B cell (primary cell): ENCODE measurements at regions not wholly inside any gene's neighbourhood (a gene's known extent, or its start where the extent isn't known, plus 50 kb on each side); places are given as distances from the start of the nearest gene placed in this dataset.

Source experiments
- EZH2 ChIP-seq: IDR thresholded peaks from 2 replicates; pipeline ENCODE4 v1.6.1; 2012; ENCODE audit warnings: borderline replicate concordance, low read depth, mild to moderate bottlenecking, moderate library complexity, low read length; ENCODE audit not compliant: insufficient read depth, poor library complexity, severe bottlenecking
- TF ChIP-seq, protein P1 (sequence below): fragments of 200-600 bp; IDR thresholded peaks from one replicate; pipeline ENCODE4 v1.8.0; 2022; ENCODE audit warnings: antibody characterized with exemption, mild to moderate bottlenecking

DNA sequence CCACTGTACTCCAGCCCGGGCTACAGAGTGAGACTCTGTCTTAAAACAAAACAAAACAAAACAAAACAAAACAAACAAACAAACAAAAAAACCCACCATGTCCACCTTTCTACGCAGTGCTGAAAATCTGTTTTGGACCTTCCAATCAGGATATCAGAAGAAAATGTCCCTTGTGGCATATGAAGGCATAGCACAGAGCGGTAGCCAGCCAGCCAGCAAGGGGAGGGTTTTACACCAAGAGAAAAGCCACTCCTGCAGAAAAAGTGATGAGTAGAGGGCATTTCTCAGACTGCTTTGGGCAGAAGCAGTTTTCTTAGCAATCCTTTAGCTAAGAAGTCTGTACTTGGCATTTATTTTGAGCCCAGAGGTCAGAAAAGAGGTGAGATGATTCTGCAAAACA, 612.2 kb downstream of the TYW1 start:
- TF ChIP-seq, protein P1, sequence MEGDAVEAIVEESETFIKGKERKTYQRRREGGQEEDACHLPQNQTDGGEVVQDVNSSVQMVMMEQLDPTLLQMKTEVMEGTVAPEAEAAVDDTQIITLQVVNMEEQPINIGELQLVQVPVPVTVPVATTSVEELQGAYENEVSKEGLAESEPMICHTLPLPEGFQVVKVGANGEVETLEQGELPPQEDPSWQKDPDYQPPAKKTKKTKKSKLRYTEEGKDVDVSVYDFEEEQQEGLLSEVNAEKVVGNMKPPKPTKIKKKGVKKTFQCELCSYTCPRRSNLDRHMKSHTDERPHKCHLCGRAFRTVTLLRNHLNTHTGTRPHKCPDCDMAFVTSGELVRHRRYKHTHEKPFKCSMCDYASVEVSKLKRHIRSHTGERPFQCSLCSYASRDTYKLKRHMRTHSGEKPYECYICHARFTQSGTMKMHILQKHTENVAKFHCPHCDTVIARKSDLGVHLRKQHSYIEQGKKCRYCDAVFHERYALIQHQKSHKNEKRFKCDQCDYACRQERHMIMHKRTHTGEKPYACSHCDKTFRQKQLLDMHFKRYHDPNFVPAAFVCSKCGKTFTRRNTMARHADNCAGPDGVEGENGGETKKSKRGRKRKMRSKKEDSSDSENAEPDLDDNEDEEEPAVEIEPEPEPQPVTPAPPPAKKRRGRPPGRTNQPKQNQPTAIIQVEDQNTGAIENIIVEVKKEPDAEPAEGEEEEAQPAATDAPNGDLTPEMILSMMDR = no peak
- TF ChIP-seq EZH2 = no peak
